NB4 (cell line): ENCODE measurements at regions not wholly inside any gene's neighbourhood (a gene's known extent, or its start where the extent isn't known, plus 50 kb on each side); places are given as distances from the start of the nearest gene placed in this dataset.

Source experiments
- DNase-seq: peaks from one replicate; pipeline ENCODE4 v3.0.0; 2010; ENCODE audit warnings: low read depth
- H3K4me3 ChIP-seq: one replicate; pipeline ENCODE4 v1.5.1; 2011; ENCODE audit warnings: mild to moderate bottlenecking, low read depth, low read length, moderate library complexity
- CTCF ChIP-seq: IDR thresholded peaks from one replicate; pipeline ENCODE4 v1.5.1; 2012; ENCODE audit warnings: low read depth, low read length
- MAX ChIP-seq: IDR thresholded peaks from 2 replicates; pipeline ENCODE4 v1.6.1; 2011; ENCODE audit warnings: low read depth, low read length
- MYC ChIP-seq: IDR thresholded peaks from 2 replicates; pipeline ENCODE4 v1.6.1; 2011; ENCODE audit warnings: low read depth, low read length
- POLR2A ChIP-seq: IDR thresholded peaks from 2 replicates; pipeline ENCODE4 v1.6.1; 2011; ENCODE audit warnings: mild to moderate bottlenecking; ENCODE audit not compliant: insufficient read length; ENCODE audit errors: extremely low read depth

- no peak for DNase-seq
- TF ChIP-seq POLR2A: no peak
- no peak for TF ChIP-seq MAX
- TF ChIP-seq CTCF: no peak
- no peak for TF ChIP-seq MYC
- H3K4me3 ChIP-seq: no peak overlapping the region
Observed at GRCh38 chr9:77099388-77099787, 77.9 kb upstream of the VPS13A start.

- H3K4me3 ChIP-seq: no peak overlapping the region
- no peak for TF ChIP-seq CTCF
- no peak for TF ChIP-seq MAX
- TF ChIP-seq POLR2A: no peak
- no peak for TF ChIP-seq MYC
- no peak for DNase-seq
Observed at GRCh38 chr9:77111408-77111807, 65.9 kb upstream of the VPS13A start.

- no peak overlapping the region for H3K4me3 ChIP-seq
- DNase-seq: no peak
- TF ChIP-seq MYC (no peak), CTCF (no peak), POLR2A (no peak), MAX (no peak)
Observed at GRCh38 chr9:77125665-77126064, 51.7 kb upstream of the VPS13A start.

GRCh38 chr9:77127071-77127470 lies 50.3 kb upstream of the VPS13A start:
- H3K4me3 ChIP-seq: no peak overlapping the region
- TF ChIP-seq CTCF: no peak
- TF ChIP-seq MAX: no peak
- TF ChIP-seq MYC: no peak
- no peak for TF ChIP-seq POLR2A

More at GRCh38 chr9:77127071-77127470, 50.3 kb upstream of the VPS13A start:
- no peak for DNase-seq
